ENCODE measurements at regions not wholly inside any gene's neighbourhood (a gene's known extent, or its start where the extent isn't known, plus 50 kb on each side); places are given as distances from the start of the nearest gene placed in this dataset.

DNA sequence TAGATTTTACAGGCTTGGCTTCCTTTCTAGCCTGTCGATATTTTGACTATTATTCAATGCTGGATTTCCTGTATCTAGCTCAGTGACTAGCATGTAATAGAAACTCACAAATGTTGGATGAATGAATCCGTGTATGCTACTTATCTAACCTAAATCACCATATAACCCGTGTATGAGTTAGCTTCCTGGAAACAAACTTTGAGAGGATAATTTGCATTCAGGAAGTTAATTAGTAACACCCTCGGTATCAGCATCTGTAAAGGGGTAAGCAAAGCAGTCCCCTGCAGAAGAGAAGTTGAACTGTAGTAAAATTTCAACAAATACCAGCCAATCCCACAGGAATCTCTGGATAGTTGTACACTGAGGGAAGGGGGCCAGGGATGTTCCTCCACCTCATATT, 269.4 kb upstream of the LRATD1 start:
- TF ChIP-seq SP2 (CRISPR knock-in tag; IDR thresholded peaks at IDR 0.05): no peak
- TF ChIP-seq, protein P1, sequence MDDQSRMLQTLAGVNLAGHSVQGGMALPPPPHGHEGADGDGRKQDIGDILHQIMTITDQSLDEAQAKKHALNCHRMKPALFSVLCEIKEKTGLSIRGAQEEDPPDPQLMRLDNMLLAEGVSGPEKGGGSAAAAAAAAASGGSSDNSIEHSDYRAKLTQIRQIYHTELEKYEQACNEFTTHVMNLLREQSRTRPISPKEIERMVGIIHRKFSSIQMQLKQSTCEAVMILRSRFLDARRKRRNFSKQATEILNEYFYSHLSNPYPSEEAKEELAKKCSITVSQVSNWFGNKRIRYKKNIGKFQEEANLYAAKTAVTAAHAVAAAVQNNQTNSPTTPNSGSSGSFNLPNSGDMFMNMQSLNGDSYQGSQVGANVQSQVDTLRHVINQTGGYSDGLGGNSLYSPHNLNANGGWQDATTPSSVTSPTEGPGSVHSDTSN (CRISPR knock-in tag; IDR thresholded peaks at IDR 0.05; ENCODE audit: borderline replicate concordance): no peak
- no peak for TF ChIP-seq KMT2A (CRISPR knock-in tag; IDR thresholded peaks at IDR 0.05)
- TF ChIP-seq ZNF747 (CRISPR knock-in tag; IDR thresholded peaks at IDR 0.05; ENCODE audit: borderline replicate concordance): no peak
- no peak for TF ChIP-seq HNRNPL (IDR thresholded peaks at IDR 0.05; ENCODE audit: low read depth, low read length)
- TF ChIP-seq CREB1 (IDR thresholded peaks at IDR 0.05): no peak
- TF ChIP-seq CREB1 (CRISPR knock-in tag; IDR thresholded peaks at IDR 0.05): no peak
- no peak for TF ChIP-seq ARNT2 (CRISPR knock-in tag; IDR thresholded peaks at IDR 0.05; ENCODE audit: low read depth)
- no peak for TF ChIP-seq USF2 (IDR thresholded peaks at IDR 0.05; ENCODE audit: low read depth, low read length)
- no peak for TF ChIP-seq USF2 (CRISPR knock-in tag; IDR thresholded peaks at IDR 0.05; ENCODE audit: borderline replicate concordance)
- TF ChIP-seq HDAC2 (CRISPR knock-in tag; IDR thresholded peaks at IDR 0.05): no peak
- no peak for TF ChIP-seq BRCA1 (CRISPR knock-in tag; IDR thresholded peaks at IDR 0.05)
- TF ChIP-seq RELA (CRISPR knock-in tag; IDR thresholded peaks at IDR 0.05): no peak
- no peak for TF ChIP-seq NFRKB (IDR thresholded peaks at IDR 0.05)

All from HepG2 (cell line).